GM21786 (cell line): ENCODE measurements at regions not wholly inside any gene's neighbourhood (a gene's known extent, or its start where the extent isn't known, plus 50 kb on each side); places are given as distances from the start of the nearest gene placed in this dataset.
"Not testable (repeated sequence)": the region's sequence is repeated elsewhere in the genome, so short reads cannot be mapped to it uniquely, and the experiment has no call there.

Experiments used
- ATAC-seq: cut with Tn5 transposase; IDR thresholded peaks from one replicate; pipeline ENCODE4 v1.9.1; 2021; ENCODE audit not compliant: unreplicated experiment

DNA sequence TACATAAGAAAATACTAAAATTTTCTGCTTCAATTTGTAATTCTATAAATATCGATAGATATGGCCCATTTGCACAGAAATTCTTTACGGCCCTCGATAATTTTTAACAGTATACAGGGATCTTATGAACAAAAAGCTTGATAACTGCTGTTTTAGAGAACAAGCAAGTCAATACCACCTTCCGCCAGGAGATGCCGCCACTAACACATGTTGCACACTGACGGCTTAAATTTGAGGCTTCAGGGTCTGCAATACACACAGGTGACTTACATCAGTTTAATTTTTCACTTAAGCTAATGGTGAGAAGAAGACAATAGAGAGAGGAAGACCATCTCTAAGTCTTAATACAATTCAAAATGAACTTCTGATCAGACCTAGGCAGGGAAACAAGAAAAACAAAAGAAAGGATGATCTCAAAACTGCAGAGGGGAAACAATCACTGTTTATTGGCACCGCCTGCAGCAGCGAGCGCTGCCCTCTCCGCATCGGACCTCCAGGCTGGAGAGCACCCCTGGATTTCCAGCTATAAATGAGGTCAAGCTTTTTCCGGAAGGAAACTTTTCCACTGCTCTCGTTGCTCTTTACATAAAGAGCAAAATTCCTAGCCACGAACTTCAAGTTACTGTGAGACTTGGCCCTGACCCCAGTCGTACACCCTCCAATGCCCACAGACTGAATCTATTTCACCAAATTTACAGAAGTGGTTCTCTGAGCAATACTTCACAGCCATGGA lies 53.9 kb downstream of the OTOR start:
- ATAC-seq = peak; percentile 62

DNA sequence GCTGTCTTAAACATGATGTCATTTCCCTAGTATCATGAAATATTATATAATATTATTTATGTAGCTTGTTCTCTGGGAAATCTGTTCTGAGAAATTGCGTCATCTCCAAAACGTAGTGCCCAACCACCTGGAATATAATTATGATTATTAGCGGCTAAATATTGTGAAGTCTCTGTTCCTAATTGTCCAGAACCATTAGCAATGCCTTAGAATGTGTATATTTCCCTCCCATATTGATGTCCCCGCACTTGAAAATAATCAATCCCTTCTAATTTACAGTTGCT lies 54.4 kb downstream of the OTOR start:
- ATAC-seq = no peak

DNA sequence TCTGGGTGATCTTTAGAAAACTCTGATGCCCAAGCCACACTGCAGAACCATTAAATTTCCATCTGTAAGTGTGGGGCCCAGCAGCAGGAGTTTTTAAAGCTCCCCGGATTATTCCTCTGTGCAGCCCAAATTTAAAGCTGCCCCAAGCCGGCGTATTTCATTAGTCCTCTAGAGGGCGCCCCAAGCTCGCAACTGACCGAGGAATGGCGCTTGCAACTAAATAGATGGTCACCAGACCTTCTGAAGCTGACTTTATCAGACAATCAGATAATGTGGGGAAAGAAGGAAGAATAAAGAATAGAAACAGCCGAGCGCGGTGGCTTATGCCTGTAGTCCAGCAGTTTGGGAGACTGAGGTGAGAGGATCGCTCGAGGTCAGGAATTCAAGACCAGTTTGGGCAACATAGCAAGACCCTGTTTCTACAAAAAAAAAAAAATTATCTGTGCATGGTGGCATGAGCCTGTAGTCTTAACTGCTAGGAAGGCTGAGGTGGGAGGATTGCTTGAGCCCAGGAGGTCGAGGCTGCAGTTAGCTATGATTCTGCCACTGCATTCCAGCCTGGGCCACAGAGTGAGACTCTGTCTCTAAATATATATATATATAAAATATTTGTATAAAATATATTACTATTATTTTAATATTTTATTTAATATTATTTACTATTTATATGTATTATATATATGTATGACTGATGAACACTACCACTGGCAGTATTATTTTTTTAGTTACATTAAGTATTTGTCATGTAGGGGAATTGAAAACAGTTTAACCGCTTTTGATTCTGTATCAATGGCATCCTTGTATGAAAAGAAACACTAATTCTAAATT lies 56.0 kb downstream of the OTOR start:
- ATAC-seq = no peak

GRCh38 chr20:16804793-16805187 lies 56.6 kb downstream of the OTOR start:
- ATAC-seq = no peak

GRCh38 chr20:16806061-16806460 lies 57.9 kb downstream of the OTOR start:
- no peak for ATAC-seq

DNA sequence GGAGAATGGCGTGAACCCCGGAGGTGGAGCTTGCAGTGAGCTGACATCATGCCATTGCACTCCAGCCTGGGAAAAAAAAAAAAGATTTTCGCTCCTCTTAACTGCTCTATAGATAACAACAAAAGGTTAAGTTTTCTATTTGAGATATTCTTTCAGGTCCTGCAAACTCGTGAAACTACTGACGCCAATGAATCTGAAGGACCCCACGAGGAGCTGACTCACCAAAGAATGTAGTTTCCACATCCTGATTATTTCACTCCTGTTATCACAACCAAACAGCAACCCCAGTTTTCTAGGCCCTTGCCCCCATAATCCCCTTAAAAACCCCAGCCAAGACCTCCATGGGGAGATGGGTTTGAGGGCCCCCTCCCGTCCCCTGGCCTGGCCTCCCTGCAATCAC lies 58.7 kb downstream of the OTOR start:
- no peak for ATAC-seq

- no peak for ATAC-seq
Measured at GRCh38 chr20:16808796-16809195, 60.6 kb downstream of the OTOR start.

DNA sequence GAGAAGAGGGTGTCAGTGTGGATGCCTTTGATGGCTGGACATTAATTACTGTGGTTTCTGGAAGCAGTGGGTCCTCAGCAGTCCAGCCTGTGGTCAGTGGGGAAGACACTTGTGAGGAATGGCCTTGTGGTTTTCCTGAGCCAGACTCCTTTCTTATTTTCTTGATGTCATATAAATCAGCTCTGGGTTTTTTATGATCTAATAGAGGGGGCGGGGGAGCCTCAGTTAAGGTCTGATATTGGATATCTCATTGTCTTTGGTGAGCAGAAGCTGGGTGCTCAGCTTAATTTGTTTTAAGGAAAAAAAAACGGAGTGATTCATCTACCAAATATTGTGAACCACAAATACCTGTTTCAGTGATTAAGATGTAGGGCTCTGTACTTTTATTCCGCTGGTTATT lies 62.1 kb downstream of the OTOR start:
- no peak for ATAC-seq

- no peak for ATAC-seq
Measured at GRCh38 chr20:16816192-16816591, 68.0 kb downstream of the OTOR start.

GRCh38 chr20:16819483-16819882 lies 71.3 kb downstream of the OTOR start:
- ATAC-seq = no peak

GRCh38 chr20:16821211-16822089 lies 73.3 kb downstream of the OTOR start:
- no peak for ATAC-seq

DNA sequence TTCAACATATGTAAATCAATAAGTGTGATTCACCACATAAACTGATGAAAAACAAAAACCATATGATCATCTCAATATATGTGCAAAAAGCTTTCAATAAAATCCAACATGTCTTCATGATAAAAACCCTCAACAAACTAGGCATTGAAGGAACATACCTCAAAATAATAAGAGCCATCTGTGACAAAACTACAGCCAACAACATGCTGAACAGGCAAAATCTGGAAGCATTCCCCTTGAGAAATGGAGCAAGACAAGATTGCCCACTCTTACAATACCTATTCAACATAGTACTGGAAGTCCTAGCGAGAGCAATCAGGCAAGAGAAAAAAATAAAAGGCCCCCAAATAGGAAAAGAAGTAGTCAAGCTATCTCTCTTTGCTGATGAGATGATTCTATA lies 76.5 kb downstream of the OTOR start:
- ATAC-seq = no peak

GRCh38 chr20:16828666-16829305 lies 80.6 kb downstream of the OTOR start:
- no peak for ATAC-seq

DNA sequence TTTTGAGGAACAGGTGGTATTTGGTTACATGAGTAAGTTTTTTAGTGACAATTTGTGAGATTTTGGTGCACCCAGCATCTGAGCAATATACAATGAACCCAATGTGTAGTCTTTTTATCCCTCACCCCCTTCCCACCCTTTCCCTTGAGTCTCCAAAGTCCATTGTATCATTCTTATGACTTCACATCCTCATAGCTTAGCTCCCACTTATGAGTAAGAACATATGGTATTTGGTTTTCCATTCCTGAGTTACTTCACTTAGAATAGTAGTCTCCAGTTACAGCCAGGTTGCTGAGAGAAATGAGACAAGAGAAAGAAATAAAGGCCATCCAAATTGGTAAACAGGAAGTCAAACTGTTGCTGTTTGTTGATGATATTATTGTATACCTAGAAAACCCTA lies 87.5 kb downstream of the OTOR start:
- ATAC-seq = not testable (repeated sequence)

- ATAC-seq = no peak
Measured at GRCh38 chr20:16842486-16843120, 94.4 kb downstream of the OTOR start.

DNA sequence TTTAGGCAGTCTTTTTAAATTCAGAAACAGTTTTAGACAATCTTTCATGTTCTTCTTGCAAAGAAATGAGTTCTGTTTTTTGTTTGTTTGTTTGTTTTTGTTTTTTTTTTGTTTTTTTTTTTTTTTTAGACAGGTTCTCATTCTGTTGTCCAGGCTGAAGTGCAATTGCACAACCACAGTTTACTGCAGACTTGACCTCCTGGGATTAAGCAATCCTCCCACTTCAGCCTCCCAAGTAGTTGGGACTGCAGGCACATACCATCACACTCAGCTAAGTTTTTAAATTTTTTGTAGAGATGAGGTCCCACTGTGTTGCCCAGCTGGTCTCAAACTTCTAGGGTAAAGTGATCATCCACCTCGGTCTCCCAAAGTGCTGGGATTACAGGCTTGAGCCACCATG lies 96.2 kb downstream of the OTOR start:
- no peak for ATAC-seq

DNA sequence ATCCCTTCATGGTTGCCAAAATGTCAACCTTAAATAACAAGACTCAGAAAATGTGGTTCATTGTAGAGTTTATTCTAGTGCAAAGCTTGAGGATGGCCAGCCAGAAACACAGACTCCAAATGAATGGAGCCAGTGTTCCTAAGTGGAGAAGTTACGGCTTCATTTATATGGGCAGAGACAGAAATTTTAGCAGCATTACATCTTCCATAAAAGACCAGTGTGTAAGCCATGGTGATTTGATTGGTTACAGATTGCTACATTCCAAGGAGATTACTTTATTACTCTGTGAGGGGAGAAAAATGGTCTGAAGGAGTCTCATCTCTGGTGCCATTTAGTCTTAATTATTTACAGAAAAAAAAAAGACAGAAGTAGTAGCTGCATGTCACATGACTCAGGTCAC lies 97.8 kb downstream of the OTOR start:
- ATAC-seq = no peak

GRCh38 chr20:16848061-16848460 lies 99.9 kb downstream of the OTOR start:
- ATAC-seq = no peak

DNA sequence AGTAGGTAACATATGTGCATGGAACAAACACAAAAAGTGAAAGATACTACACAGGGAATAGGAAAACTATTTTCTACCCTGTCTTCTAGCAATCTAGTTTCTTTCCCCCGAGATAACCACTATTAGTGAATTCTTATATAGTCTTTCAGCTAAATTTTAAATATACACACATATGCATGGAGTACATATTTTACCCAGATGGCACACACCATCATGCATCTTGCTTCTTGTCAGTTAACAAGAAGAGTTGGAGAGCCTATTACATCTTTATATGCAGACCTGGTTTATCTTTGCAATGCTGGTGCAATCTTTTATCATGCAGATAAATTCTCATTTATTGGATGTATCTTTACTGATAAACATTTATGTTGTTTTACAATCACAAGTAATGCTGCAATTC lies 100.4 kb downstream of the OTOR start:
- no peak for ATAC-seq

DNA sequence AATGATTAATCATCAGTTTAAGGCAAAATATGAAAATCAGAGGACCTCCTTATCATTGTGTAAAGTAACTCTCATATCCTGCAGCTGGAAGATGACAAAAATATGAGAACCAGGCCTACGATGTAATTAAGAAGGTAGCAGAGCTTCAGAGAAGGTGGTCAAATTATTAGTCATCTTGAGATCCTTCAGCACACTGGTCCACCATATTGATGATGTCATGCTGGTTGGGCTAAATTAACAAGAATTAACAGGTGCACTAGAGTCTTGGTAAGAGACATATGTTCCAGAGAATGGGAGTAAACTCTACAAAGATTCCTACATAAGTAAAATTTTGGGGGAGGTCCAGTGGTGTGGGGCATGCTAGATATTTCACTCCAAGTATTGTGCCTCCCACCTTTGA lies 112.8 kb downstream of the OTOR start:
- no peak for ATAC-seq

DNA sequence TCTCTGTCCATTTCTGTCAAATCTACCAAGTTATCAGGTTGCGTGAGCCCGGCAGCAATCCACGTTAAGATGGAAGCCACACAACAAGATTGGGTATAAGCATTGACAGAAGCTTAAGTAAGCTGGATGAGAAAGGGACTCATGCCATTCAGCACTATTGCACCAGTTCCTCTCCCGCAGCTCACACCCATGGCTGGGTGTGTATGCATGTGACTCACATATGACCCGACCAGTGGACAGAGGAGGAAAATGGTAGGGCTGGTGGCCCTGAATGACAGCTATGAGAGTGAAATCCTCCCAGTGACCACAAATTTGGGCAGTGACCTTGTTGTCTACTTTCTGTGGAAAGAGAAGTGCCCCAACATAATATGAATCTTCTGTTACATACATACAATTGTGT lies 113.5 kb downstream of the OTOR start:
- ATAC-seq = no peak
